Inferior parietal cortex (tissue), 1 donor: ENCODE measurements at regions not wholly inside any gene's neighbourhood (a gene's known extent, or its start where the extent isn't known, plus 50 kb on each side); places are given as distances from the start of the nearest gene placed in this dataset.

Experiments
- DNase-seq: peaks from one replicate; pipeline ENCODE4 v3.0.0-alpha.2; 2016; ENCODE audit errors: extremely low spot score

GRCh38 chr13:29955137-29955650 lies 104.8 kb upstream of the UBL3 start:
- no peak for DNase-seq

- DNase-seq: no peak
Measured at GRCh38 chr13:29954082-29955028, 103.9 kb upstream of the UBL3 start.

- no peak for DNase-seq
Measured at GRCh38 chr13:29953542-29953941, 103.1 kb upstream of the UBL3 start.

DNA sequence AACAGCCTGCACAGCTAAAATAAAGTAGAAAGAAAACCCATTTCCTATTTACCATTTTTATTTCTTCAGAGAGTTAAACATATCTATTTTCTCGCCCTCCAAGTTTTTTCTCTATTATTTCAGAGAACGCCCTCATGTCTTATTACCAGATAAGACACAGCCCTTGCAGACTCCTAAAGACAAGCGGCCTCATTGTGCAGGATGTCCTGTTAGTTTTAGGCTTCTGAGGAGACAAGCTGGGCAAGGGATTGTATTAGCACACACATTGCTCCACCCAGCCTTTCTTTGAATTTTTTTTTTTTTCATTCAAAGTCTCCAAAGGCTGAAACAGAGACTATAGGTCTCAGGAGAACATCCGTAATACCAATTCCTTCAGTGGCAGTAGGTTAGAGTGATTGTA lies 101.8 kb upstream of the UBL3 start:
- no peak for DNase-seq

DNA sequence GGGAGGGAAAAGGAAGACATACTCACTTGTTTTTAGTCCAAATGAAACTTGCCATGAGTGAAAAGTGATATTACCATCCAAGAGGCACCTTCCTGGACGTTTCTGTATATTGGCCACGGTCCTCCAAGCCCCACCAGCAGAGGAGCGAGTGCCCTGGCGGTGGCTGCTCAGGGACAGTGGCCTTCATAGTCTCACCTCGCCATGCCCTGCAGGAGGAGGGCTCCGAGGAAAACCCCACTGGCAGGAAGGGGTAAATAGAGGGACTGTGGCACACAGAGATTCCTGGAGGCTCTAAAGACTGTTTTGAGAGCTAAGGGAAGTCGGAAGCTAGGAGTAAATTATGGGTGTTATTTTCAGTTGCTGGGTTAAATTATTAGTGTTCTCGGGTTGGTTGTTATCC lies 98.4 kb upstream of the UBL3 start:
- no peak for DNase-seq

GRCh38 chr13:29948244-29948643 lies 97.8 kb upstream of the UBL3 start:
- no peak for DNase-seq

- DNase-seq: no peak
Measured at GRCh38 chr13:29947839-29948238, 97.4 kb upstream of the UBL3 start.

- no peak for DNase-seq
Measured at GRCh38 chr13:29946093-29946492, 95.7 kb upstream of the UBL3 start.

DNA sequence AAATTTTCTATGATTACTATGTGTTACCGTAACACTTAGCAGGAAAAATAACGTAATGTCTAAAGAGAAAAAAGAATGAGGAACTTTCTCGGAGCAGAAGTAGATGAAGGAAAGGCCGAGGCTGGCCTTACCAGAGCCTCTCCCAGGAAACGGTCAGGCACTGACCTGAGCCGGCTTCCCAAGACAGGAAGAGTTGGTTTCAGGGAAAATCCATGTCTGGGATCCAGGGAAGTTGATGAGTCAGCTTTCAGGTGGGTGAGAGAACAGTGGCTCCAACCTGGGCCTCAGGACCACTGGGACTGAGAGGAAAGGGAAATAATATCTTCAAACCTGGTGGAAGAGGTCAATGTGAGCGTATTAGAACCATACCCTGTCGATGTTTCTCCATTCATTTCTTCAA lies 93.3 kb upstream of the UBL3 start:
- DNase-seq: no peak

DNA sequence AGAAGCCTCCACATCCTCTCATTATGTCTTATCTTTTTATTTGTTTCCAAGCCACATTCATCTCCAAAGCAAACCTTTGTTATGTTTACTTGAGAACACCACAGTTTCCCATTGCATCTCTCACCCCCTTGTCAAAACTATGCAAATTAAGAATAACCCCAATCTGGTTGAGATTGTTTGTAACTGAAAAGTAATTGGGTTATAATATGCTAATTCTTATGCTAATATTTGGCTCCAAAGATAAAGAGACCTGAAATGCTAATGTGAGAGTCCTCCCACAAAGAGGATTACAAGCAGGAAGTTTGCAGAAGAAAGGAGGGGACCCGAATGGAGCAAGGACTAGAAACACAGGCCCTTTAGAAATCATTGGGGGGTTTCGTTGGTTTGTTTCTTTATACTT lies 92.9 kb upstream of the UBL3 start:
- DNase-seq: no peak

DNA sequence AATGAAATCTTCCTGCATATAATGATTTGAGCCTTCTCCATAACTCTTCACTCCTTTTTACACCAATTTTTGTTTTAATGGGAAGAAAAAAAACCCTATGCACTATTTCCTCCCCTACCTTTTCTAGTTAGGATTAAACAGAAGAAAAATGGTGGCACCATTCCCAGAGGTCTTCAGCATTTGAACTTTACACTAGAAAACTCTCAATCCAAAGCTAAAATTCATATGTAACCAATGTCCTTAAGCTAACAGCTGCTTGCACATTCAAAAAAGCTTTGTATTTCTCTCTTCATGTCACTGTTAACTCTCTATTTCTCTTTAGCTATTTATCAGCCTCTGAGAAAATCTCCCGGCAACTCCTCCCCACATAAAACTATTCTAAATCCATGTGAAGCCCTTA lies 90.3 kb upstream of the UBL3 start:
- DNase-seq: no peak

- DNase-seq: no peak
Measured at GRCh38 chr13:29939158-29939557, 88.7 kb upstream of the UBL3 start.

GRCh38 chr13:29937841-29938240 lies 87.4 kb upstream of the UBL3 start:
- DNase-seq: no peak

DNA sequence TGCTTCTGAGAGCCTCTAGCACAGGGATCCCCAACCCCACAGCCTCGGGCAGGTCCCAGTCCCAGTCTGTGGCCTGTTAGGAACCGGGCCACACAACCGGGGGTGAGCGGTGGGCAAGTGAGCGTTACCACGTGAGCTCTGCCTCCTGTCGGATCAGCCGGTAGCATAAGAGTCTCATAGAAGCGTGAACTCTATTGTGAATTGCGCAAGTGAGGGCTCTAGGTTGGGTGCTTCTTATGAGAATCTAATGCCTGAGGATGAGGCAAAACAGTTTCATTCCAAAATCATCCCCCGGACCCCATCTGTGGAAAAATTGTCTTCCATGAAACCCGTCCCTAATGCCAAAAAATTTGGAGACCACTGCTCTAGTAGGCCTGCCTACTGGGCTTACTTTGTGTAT lies 87.0 kb upstream of the UBL3 start:
- no peak for DNase-seq

- no peak for DNase-seq
Measured at GRCh38 chr13:29936956-29937355, 86.5 kb upstream of the UBL3 start.

GRCh38 chr13:29936051-29936813 lies 85.8 kb upstream of the UBL3 start:
- DNase-seq: no peak

GRCh38 chr13:29935309-29935981 lies 85.0 kb upstream of the UBL3 start:
- no peak for DNase-seq

DNA sequence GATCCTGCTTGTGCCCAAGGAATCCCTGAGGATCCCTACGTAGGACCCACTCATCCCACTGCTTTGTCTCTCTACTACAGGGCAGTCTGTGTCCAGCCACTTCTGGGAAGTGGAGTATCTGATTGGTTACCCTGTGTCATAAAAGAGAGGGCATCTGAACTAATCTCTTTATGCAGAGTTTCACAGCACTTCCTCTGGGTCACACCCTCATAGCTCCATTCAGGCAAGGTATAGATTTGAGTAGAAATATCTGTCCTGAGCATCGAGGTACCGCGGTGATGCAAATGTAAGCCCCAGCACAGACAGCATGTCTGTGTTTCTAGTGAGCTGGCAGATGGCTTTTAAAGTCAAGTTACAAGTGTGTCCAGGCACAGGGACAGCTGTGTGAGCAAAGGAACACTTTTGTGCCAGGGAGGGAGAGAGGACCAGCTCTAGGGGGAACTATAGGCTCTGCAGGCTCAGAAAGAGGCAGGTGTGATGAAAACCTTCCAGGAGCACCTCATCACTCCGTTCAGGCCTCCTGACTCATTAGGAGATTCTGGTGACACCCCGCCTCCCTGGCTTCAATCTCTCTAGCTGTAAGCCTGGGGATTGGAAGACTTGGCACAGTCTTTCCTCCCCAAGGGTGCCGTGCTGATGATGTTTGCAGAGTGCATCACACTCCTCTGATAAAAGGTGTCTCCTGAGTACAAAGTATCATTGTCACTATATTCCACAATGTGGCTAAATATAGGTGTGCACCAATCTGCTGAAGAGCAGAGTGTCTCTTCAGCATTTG lies 84.3 kb upstream of the UBL3 start:
- DNase-seq: no peak

- no peak for DNase-seq
Measured at GRCh38 chr13:29933401-29933800, 83.0 kb upstream of the UBL3 start.

DNA sequence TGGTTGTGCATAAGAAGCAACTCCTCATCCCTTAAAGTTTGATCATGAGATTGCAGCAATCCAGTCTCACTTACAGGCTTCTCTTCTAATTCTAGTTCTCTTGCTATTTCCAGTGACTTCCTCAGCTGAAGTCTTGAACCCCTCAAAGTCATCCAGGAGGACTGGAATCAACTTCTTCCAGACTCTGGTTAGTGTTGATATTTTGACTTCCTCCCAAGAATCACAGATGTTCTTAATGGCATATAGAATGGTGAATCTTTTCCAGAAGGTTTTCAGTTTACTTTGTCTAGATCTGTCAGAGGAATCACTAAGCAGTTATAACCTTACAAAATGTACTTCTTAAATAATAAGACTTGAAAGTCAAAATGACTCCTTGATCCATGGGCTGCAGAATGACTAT lies 81.3 kb upstream of the UBL3 start:
- no peak for DNase-seq

DNA sequence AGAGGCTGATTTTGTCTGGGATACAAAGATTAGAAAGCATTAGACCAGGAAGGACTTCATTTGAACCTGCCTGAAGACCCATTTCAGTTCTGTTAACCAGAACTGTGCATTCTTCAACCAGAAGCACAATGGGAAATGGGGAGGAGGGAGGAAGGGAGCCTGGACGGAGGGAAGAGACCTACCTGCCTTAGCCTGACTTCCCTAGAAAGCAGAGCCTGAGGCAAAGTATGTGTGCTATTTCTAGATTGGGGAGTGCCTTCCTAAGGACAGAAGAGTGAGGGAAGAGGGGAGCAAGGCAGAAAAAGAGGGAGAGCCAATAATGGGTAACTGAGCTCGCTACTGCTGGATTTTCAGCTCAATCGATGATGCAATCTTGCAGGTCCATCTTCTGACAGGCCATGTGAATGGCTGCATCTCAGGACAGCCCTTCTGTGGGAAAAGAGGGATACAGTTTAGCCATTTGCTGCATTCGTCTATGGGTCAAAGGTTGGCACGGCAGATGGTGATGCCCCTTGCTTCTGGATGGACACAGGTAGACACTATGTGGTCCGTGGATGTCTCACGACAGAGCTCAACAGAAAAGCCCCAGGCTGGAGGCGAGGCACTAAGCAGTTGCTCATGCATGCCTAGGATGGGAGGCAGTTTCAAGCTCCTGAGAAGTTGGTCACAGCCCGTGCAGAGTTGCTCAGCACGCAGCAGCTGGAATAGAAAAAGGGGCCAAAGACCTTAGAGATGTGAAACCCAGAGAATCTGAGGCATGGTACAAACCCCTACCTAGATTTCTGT lies 78.8 kb upstream of the UBL3 start:
- no peak for DNase-seq
